D341Med (cell line): ENCODE measurements at regions not wholly inside any gene's neighbourhood (a gene's known extent, or its start where the extent isn't known, plus 50 kb on each side); places are given as distances from the start of the nearest gene placed in this dataset.

Source experiments
- DNase-seq: peaks from one replicate; pipeline ENCODE4 v3.0.0; 2012; ENCODE audit warnings: low spot score

GRCh38 chr10:93180482-93180931 lies 106.8 kb downstream of the CYP26A1 start:
- DNase-seq = no peak

- DNase-seq = no peak
Observed at GRCh38 chr10:93181271-93182048, 107.8 kb downstream of the CYP26A1 start.

GRCh38 chr10:93182049-93182327 lies 108.3 kb downstream of the CYP26A1 start:
- DNase-seq = no peak

DNA sequence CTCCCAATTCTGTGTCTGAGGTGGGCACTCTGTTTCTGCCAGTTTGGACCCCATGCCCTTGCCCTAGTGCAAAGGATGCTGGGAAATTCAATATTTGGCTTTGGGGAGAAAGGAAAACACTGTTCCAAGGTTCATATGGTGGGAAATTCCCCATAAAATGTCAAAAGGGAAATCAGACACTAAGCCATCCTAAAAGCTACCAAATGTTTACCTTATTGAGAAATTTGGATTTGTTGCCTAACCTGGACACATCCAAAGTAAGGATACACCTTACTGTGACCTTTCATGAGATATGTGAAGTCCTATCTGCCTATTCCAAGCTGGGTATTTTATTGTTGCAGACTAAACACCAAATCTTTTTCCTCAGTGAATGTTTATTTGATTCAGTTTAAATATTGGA lies 109.1 kb downstream of the CYP26A1 start:
- no peak for DNase-seq

- DNase-seq = no peak
Observed at GRCh38 chr10:93186653-93187052, 113.0 kb downstream of the CYP26A1 start.

DNA sequence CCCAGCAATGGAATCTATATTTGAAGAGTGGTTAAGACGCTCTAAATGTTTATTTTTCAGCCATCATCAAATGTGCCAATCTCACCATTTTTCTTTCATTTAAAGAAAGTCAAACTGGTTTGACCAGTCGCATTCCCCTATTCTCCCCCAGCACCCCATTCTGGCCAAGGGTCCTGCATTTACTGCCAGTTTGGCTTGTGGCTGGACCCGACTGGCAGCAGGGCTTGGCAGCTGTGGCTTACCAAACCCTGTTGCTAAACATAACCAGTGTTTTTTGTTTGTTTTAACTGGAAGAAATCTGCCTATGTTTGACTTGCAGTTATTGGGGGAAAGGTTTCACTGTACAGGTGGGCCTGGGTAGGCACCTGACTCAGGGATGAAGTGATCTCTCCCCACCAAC lies 116.3 kb downstream of the CYP26A1 start:
- DNase-seq = no peak

DNA sequence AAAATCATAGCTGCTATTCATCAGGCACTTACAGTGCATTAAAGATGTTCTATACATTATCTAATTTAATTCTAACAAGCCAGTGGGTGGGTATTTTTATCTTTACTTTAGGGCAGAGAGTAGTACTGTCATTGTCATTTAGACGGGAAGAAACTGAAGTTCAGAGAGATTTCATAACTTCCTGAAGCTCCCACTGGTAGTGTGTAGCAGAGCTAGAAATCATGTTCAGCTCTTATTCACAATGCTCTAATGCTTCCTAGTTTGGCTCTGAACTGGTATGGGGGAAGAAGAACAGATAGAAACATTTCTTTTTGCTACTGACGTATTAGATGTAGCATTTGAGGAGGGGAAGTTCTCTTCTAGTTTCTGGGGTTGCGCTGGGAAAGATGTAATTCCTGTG lies 116.7 kb downstream of the CYP26A1 start:
- no peak for DNase-seq

DNA sequence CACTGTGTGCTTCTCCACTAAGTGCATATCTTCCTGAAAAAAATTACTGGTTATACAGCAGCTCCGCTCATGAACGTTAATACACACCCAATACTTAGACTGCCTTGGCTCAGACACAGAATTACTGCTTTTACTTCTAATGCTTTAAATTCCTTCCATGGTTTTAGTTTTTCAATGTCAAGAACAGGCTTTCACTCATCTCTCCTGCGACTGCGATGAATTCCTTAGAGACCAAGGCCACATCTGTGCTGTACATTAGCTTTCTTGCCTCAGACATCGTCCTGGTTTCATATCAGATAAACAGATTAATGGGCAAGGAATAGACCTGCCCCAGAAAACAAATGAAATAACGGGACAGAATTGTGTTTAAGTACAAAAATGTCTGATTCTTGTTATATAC lies 120.2 kb downstream of the CYP26A1 start:
- DNase-seq = no peak

- no peak for DNase-seq
Observed at GRCh38 chr10:93198401-93199131, 124.9 kb downstream of the CYP26A1 start.

GRCh38 chr10:93199191-93199751 lies 125.6 kb downstream of the CYP26A1 start:
- no peak for DNase-seq

DNA sequence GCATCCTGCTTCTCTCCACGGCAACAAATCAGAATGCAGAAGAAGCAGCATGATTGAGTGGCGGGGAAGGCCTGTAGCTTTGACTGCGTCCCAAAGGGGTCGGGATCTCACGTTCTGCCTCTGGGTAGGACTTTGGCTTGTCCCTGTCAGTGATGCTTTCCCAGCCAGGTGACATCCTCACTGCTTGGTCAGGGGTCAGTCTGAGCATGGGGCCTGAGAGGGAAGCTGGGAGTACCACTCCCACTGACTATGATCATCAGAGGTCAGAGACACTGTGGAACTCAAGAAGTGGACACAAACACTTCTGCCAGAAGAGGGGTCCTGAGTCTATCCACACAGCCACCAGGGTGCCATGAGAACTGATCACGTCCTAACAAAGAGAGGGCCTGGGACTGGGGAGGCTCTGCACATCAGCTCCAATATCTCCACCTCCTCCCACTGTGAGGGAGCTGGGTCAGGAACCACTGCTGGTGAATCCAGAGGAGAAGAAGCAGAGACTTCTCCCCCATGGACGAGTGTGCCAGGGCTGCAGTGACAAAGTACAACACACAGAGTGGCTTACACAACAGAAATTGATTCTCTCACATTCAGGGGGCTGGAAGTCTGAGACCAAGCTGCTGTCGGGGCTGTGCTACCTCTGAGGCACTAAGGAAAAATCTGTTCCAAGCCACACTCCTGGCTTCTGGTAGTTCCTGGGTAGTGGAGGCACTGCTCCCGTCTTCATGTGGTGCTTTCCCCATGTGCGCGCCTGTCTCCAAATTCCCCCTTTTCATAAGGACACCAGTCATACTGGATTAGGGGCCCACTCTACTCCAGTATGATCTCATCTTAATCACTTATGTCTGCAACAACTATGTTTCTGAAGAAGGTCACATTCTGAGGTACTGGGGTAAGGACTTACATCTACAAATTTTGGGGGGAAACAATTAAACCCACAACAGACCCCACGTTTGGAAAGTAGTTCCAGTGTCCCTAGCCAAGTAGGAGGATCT lies 131.1 kb downstream of the CYP26A1 start:
- DNase-seq = no peak

DNA sequence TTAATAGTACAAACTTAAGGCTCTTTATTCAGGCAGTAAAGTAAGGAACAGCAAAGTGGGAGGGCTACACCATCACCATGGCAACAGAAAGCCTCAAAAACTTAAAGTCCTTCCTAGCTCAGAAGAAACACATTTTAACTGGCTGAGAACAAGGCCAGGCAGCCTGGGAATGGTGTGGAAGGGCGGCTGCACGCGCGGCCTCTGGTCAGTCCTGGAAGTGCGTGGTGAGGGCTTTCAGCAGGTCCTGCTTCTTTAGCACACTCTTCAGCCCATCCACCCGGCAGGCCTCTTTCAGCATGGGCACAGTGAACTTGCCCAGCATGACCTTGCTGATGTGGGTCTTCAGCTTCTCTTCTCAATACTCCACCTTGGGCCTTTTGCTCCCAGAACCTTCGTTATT lies 133.0 kb downstream of the CYP26A1 start:
- DNase-seq = no peak

DNA sequence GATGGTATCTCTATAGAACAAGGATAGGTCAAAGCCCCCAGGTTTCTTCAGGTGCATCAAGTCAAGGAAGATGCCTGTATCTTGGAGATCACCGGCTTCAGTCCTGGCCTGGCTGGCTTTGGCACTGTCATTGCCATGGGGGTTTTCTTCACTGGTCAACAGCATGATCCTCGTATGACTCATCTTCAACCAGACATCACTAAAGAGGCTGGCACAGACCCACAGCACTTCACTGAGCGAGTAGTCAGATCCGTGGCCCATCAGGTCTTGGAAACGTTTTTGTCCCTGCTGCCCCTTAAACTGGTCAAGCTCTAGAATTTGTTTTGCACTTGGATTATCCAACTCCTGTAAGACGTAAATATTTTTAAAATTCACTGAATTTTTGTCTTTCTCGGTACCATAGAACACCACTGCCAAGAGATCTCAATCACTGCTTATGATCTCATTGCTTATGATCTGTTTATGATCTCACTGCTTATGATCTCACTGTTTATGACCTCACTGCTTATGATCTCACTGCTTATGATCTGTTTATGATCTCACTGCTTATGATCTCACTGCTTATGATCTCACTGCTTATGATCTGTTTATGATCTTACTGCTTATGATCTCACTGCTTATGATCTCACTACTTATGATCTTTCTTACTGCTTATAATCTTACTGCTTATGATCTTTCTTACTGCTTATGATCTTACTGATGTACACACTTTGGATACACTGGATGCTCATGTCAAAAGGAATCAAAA lies 135.2 kb downstream of the CYP26A1 start:
- DNase-seq = no peak

GRCh38 chr10:93211991-93212390 lies 138.3 kb downstream of the CYP26A1 start:
- DNase-seq = no peak

DNA sequence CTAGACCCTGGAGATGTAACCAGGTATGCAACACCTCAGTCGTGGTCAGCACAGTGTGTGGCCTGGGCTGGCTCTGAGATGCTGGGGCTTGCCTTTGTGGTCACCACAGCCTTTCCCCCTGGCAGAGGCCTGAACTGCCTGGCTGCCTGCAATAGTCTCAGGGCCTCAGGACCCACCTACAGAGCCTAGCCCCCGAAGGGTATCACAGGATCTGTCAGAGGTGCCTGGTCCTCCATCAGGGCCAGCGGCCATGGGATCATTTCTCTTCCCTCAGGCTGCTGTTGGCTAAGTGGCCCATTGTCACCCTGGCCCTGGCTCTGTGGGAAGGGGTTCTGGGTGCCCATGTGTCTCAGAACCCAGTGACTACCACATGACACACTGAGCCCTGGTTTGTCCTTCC lies 141.6 kb downstream of the CYP26A1 start:
- DNase-seq = no peak

GRCh38 chr10:93216341-93216985 lies 142.8 kb downstream of the CYP26A1 start:
- DNase-seq = no peak

- DNase-seq = no peak
Observed at GRCh38 chr10:93218386-93218785, 144.7 kb downstream of the CYP26A1 start.

GRCh38 chr10:93219347-93219746 lies 145.7 kb downstream of the CYP26A1 start:
- DNase-seq = no peak

- DNase-seq = no peak
Observed at GRCh38 chr10:93220296-93221170, 146.8 kb downstream of the CYP26A1 start.

DNA sequence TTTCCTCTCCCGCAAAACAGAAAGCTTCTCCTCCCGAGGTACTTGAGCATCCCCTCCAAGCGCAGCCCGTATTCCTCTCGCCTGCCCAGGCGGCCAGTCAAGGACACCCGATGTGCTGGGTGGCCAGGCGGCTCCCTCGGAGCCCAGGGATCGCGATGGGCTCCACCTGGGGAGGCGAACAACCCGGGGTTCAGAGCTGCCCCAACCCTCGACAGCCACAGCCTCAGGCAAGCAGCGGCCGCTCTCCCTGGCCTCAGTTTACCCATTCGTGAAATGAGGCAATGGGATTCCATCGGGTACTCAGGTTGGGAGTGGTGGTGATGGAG lies 147.4 kb downstream of the CYP26A1 start:
- no peak for DNase-seq
